ENCODE measurements at regions not wholly inside any gene's neighbourhood (a gene's known extent, or its start where the extent isn't known, plus 50 kb on each side); places are given as distances from the start of the nearest gene placed in this dataset.
"Not testable (repeated sequence)": the region's sequence is repeated elsewhere in the genome, so short reads cannot be mapped to it uniquely, and the experiment has no call there.

GRCh38 chrX:471281-471680, 84.6 kb upstream of the PPP2R3B start:
- TF ChIP-seq CTCF (conservative IDR thresholded peaks at IDR 0.05): no peak
- H3K36me3 Mint-ChIP-seq (ENCODE audit: insufficient read depth in 1 of 3, low read depth in 3 of 3): peaks cover 0 to 8% (median 7%) of the 10 kb centered on the region in 3 experiments; a peak in 4 of 7 replicates
- H4K8ac ChIP-seq (replicated peaks; ENCODE audit: insufficient read length, low read depth, low read length): no peak overlapping the region
- peaks cover 5 to 11% of the 10 kb centered on the region in 2 experiments for H3K4me1 Mint-ChIP-seq
- no peak overlapping the region for H3K27ac ChIP-seq (ENCODE audit: insufficient read length, low read depth, low read length)
- peaks cover 0 to 13% of the 10 kb centered on the region in 2 experiments; a peak in 2 of 5 replicates for H3K9me3 Mint-ChIP-seq
- no peak overlapping the region for H3T11ph ChIP-seq (ENCODE audit: low read length)
- no peak overlapping the region for H3K9ac ChIP-seq (ENCODE audit: extremely low read depth, insufficient read length, low read length)
- no peak overlapping the region for H2BK5ac ChIP-seq (ENCODE audit: insufficient read length, low read length)
- no peaks in the 10 kb centered on the region for H3K9me3 ChIP-seq (ENCODE audit: control insufficient read depth, low read depth, low read length)
- H4K20me1 ChIP-seq (ENCODE audit: control insufficient read depth, insufficient read depth, insufficient read length): no peaks in the 10 kb centered on the region
- H3K79me1 ChIP-seq (ENCODE audit: insufficient read depth, low read depth, low read length, poor library complexity, severe bottlenecking): no peaks in the 10 kb centered on the region
- no peak overlapping the region; a peak in 1 of 7 replicates for H3K27ac Mint-ChIP-seq
- no peak overlapping the region for H2AFZ ChIP-seq (ENCODE audit: low read length)
- no peaks in the 10 kb centered on the region for H3K23me2 ChIP-seq (ENCODE audit: insufficient read length, low read depth, low read length, poor library complexity, severe bottlenecking)
- H3K4me3 Mint-ChIP-seq: no peak overlapping the region
- DNase-seq: no peak
- H3K4me1 ChIP-seq (ENCODE audit: insufficient read depth, low read length): no peaks in the 10 kb centered on the region
- H3K27me3 Mint-ChIP-seq (ENCODE audit: low read depth): peaks cover 3% of the 10 kb centered on the region
- H2BK120ac ChIP-seq (ENCODE audit: low read depth, low read length, poor library complexity, severe bottlenecking): no peak overlapping the region
- H2BK12ac ChIP-seq (ENCODE audit: insufficient read length, low read depth, low read length): no peak overlapping the region
- H3K56ac ChIP-seq (ENCODE audit: insufficient read length, low read depth, low read length): no peak overlapping the region
- H3K4ac ChIP-seq (ENCODE audit: low read depth, low read length): no peak overlapping the region
- H4K91ac ChIP-seq (ENCODE audit: insufficient read length, low read depth, low read length): no peak overlapping the region
- no peak overlapping the region for H3K14ac ChIP-seq (ENCODE audit: insufficient read depth, low read length)
- H3K23ac ChIP-seq (ENCODE audit: insufficient read length, low read depth, low read length): no peak overlapping the region
- no CpG with 5 or more reads among the region's 9 CpGs for WGBS (ENCODE audit: extremely low coverage, insufficient read length, low lambda C conversion rate)
- H3K79me2 ChIP-seq (ENCODE audit: insufficient read depth, low read length): no peaks in the 10 kb centered on the region
- H2AK5ac ChIP-seq (ENCODE audit: insufficient read length, low read length): no peak overlapping the region
- no peak overlapping the region for H4K5ac ChIP-seq (ENCODE audit: insufficient read length, low read depth, low read length)
- no peak overlapping the region for H3K4me2 ChIP-seq (ENCODE audit: insufficient read depth, insufficient read length, low read length)
- no peak overlapping the region for H3K18ac ChIP-seq (ENCODE audit: insufficient read length, low read depth, low read length)
- no peak overlapping the region for H2BK20ac ChIP-seq (ENCODE audit: low read depth, low read length, poor library complexity, severe bottlenecking)
- no peaks in the 10 kb centered on the region for H3K27me3 ChIP-seq (ENCODE audit: insufficient read depth, low read length)
- no peak overlapping the region for H2BK15ac ChIP-seq (ENCODE audit: low read depth, low read length)

DNA sequence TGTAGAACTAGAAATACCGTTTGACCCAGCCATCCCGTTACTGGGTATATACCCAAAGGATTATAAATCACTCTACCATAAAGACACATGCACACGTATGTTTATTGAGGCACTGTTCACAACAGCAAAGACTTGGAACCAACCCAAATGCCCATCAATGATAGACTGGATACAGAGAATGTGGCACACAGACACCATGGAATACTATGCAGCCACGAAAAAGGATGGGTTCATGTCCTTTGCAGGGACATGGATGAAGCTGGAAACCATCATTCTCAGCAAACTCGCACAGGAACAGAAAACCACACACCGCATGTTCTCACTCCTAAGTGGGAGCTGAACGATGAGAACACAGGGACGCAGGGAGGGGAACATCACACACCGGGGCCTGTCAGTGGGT, 85.6 kb upstream of the PPP2R3B start:
- not testable (repeated sequence) for H2BK12ac ChIP-seq (ENCODE audit: insufficient read length, low read depth, low read length); H4K20me1 ChIP-seq (ENCODE audit: control insufficient read depth, insufficient read depth, insufficient read length); H3K18ac ChIP-seq (ENCODE audit: insufficient read length, low read depth, low read length); H3K4ac ChIP-seq (ENCODE audit: low read depth, low read length); H3K4me2 ChIP-seq (ENCODE audit: insufficient read depth, insufficient read length, low read length); H2BK15ac ChIP-seq (ENCODE audit: low read depth, low read length); H2BK120ac ChIP-seq (ENCODE audit: low read depth, low read length, poor library complexity, severe bottlenecking); DNase-seq; H3K27me3 ChIP-seq (ENCODE audit: insufficient read depth, low read length); H3K27ac Mint-ChIP-seq; H3K79me1 ChIP-seq (ENCODE audit: insufficient read depth, low read depth, low read length, poor library complexity, severe bottlenecking); H3K14ac ChIP-seq (ENCODE audit: insufficient read depth, low read length); H3K23ac ChIP-seq (ENCODE audit: insufficient read length, low read depth, low read length); H3K4me3 Mint-ChIP-seq; H3K9ac ChIP-seq (ENCODE audit: extremely low read depth, insufficient read length, low read length); H2AK5ac ChIP-seq (ENCODE audit: insufficient read length, low read length); H4K91ac ChIP-seq (ENCODE audit: insufficient read length, low read depth, low read length); H3K4me1 ChIP-seq (ENCODE audit: insufficient read depth, low read length); H3K23me2 ChIP-seq (ENCODE audit: insufficient read length, low read depth, low read length, poor library complexity, severe bottlenecking); H3K79me2 ChIP-seq (ENCODE audit: insufficient read depth, low read length); H3K27me3 Mint-ChIP-seq (ENCODE audit: low read depth); H4K8ac ChIP-seq (replicated peaks; ENCODE audit: insufficient read length, low read depth, low read length); H3K9me3 ChIP-seq (ENCODE audit: control insufficient read depth, low read depth, low read length); H2BK20ac ChIP-seq (ENCODE audit: low read depth, low read length, poor library complexity, severe bottlenecking); H2BK5ac ChIP-seq (ENCODE audit: insufficient read length, low read length); H3K27ac ChIP-seq (ENCODE audit: insufficient read length, low read depth, low read length); H4K5ac ChIP-seq (ENCODE audit: insufficient read length, low read depth, low read length); H3K36me3 Mint-ChIP-seq (ENCODE audit: insufficient read depth in 1 of 3, low read depth in 3 of 3); H3T11ph ChIP-seq (ENCODE audit: low read length); H3K56ac ChIP-seq (ENCODE audit: insufficient read length, low read depth, low read length); H2AFZ ChIP-seq (ENCODE audit: low read length)
- Mint-ChIP-seq H3K4me1 (peaks cover 10 to 20% of the 10 kb centered on the region in 2 experiments), H3K9me3 (peaks cover 0 to 13% of the 10 kb centered on the region in 2 experiments; a peak in 2 of 5 replicates)
- no CpG with 5 or more reads among the region's 9 CpGs for WGBS (ENCODE audit: extremely low coverage, insufficient read length, low lambda C conversion rate)
